ENCODE measurements at regions not wholly inside any gene's neighbourhood (a gene's known extent, or its start where the extent isn't known, plus 50 kb on each side); places are given as distances from the start of the nearest gene placed in this dataset.
"Not testable (repeated sequence)": the region's sequence is repeated elsewhere in the genome, so short reads cannot be mapped to it uniquely, and the experiment has no call there.

DNA sequence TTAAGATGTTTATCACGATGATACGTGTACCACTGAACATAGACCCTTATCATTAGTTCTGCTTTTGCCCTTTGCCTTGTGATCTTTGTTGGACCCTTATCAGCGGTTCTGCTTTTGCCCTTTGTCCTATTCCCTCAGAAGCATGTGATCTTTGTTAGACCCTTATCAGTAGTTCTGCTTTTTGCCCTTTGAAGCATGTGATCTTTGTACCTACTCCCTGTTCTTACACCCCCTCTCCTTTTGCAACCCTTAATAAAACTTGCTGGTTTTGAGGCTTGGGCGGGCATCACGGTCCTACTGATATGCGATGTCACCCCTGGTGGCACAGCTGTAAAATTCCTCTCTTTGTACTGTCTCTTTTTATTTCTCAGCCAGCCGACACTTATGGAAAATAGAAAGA is 117.0 kb downstream of the SDHAF3 start:
- peaks cover 13% of the 10 kb centered on the region for H3K9me3 ChIP-seq (ENCODE audit: control insufficient read depth, low read length)
- not testable (repeated sequence) for H3K4me3 ChIP-seq (ENCODE audit: extremely low read depth, insufficient read depth, low read length, poor library complexity, severe bottlenecking); H3K27ac ChIP-seq (ENCODE audit: low read depth, low read length, severe bottlenecking); H3K4me1 ChIP-seq (ENCODE audit: control insufficient read depth, insufficient read depth, low read length, poor library complexity, severe bottlenecking); H3K36me3 ChIP-seq (ENCODE audit: control insufficient read depth, insufficient read depth, low read length)
- WGBS, 2 experiments (ENCODE audit: insufficient coverage in 2 of 2) = 94 to 100% methylated on average over 2 to 4 of the region's 7 CpGs

DNA sequence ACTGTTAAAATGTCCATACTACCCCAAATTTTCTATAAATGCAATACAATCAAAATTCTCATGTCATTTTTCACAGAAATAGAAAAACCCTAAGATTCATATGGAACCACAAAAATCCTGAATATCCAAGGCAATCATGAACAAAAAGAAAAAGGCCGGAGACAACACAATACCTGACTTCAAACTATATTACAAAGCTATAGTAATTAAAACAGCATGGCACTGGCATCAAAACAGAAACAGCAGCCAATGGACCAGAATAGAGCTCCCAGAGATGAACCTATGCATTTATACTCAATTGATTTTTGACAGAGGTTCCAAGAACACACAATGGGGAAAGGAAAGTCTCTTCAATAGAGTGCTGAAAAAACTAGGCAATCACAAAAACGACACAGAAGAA is 128.8 kb downstream of the SDHAF3 start:
- H3K4me3 ChIP-seq (ENCODE audit: extremely low read depth, insufficient read depth, low read length, poor library complexity, severe bottlenecking) = no peak overlapping the region
- H3K4me1 ChIP-seq (ENCODE audit: control insufficient read depth, insufficient read depth, low read length, poor library complexity, severe bottlenecking) = no peaks in the 10 kb centered on the region
- no peak overlapping the region for H3K27ac ChIP-seq (ENCODE audit: low read depth, low read length, severe bottlenecking)
- WGBS, 2 experiments (ENCODE audit: insufficient coverage in 2 of 2) = no CpG with 5 or more reads among the region's 2 CpGs
- H3K9me3 ChIP-seq (ENCODE audit: control insufficient read depth, low read length) = peaks cover 7% of the 10 kb centered on the region
- no peaks in the 10 kb centered on the region for H3K36me3 ChIP-seq (ENCODE audit: control insufficient read depth, insufficient read depth, low read length)

DNA sequence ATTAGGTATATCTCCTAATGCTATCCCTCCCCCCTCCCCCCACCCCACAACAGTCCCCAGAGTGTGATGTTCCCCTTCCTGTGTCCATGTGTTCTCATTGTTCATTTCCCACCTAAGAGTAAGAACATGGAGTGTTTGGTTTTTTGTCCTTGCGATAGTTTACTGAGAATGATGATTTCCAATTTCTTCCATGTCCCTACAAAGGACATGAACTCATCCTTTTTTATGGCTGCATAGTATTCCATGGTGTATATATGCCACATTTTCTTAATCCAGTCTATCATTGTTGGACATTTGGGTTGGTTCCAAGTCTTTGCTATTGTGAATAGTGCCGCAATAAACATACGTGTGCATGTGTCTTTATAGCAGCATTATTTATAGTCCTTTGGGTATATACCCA is 140.7 kb downstream of the SDHAF3 start:
- not testable (repeated sequence) for H3K36me3 ChIP-seq (ENCODE audit: control insufficient read depth, insufficient read depth, low read length); H3K9me3 ChIP-seq (ENCODE audit: control insufficient read depth, low read length); H3K4me3 ChIP-seq (ENCODE audit: extremely low read depth, insufficient read depth, low read length, poor library complexity, severe bottlenecking); H3K4me1 ChIP-seq (ENCODE audit: control insufficient read depth, insufficient read depth, low read length, poor library complexity, severe bottlenecking); H3K27ac ChIP-seq (ENCODE audit: low read depth, low read length, severe bottlenecking)
- WGBS, 2 experiments (ENCODE audit: insufficient coverage in 2 of 2) = no CpG with 5 or more reads among the region's 3 CpGs

DNA sequence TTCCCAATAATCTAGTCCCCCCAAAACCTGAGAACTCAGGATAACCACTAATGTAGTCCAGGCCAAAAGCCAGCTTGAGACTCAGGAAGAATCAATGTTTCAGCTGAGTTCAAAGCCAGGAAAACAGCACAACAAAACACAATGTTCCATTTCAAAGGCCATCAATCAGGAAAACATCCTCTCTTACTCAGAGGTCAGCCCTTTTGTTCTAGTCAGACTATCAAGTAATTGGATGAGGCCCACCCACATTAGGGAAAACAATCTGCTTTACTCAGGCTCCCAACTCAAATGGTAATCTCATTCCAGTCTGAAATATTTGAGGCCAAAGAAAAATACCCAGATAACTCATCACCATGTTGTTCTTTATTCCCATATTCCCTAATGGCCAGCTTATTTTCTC is 152.2 kb downstream of the SDHAF3 start:
- no peak overlapping the region for H3K4me3 ChIP-seq (ENCODE audit: extremely low read depth, insufficient read depth, low read length, poor library complexity, severe bottlenecking)
- no peaks in the 10 kb centered on the region for H3K9me3 ChIP-seq (ENCODE audit: control insufficient read depth, low read length)
- H3K36me3 ChIP-seq (ENCODE audit: control insufficient read depth, insufficient read depth, low read length) = no peaks in the 10 kb centered on the region
- no peaks in the 10 kb centered on the region for H3K4me1 ChIP-seq (ENCODE audit: control insufficient read depth, insufficient read depth, low read length, poor library complexity, severe bottlenecking)
- no peak overlapping the region for H3K27ac ChIP-seq (ENCODE audit: low read depth, low read length, severe bottlenecking)

DNA sequence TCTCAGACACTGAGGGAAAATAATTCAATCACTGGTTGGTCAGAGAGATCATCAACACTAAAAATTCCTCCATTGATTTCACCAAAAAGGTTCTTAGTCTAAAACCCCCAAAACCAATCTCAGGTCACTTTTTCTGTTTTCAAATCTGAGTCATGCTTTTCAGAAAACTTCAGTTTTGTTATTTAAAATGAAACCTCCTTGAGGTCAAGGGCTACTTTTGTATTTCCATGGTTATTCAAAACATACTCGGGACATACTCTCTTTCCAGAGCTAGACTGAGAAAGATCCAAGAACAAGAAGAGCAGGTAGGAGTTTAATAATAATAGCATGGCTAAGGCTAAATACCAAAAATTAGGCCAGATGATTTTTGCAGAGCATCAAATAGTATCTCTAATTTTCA is 152.8 kb downstream of the SDHAF3 start:
- no peaks in the 10 kb centered on the region for H3K4me1 ChIP-seq (ENCODE audit: control insufficient read depth, insufficient read depth, low read length, poor library complexity, severe bottlenecking)
- no peaks in the 10 kb centered on the region for H3K9me3 ChIP-seq (ENCODE audit: control insufficient read depth, low read length)
- no peak overlapping the region for H3K27ac ChIP-seq (ENCODE audit: low read depth, low read length, severe bottlenecking)
- H3K4me3 ChIP-seq (ENCODE audit: extremely low read depth, insufficient read depth, low read length, poor library complexity, severe bottlenecking) = no peak overlapping the region
- WGBS, 2 experiments (ENCODE audit: insufficient coverage in 2 of 2) = no CpG with 5 or more reads among the region's 1 CpG
- no peaks in the 10 kb centered on the region for H3K36me3 ChIP-seq (ENCODE audit: control insufficient read depth, insufficient read depth, low read length)

DNA sequence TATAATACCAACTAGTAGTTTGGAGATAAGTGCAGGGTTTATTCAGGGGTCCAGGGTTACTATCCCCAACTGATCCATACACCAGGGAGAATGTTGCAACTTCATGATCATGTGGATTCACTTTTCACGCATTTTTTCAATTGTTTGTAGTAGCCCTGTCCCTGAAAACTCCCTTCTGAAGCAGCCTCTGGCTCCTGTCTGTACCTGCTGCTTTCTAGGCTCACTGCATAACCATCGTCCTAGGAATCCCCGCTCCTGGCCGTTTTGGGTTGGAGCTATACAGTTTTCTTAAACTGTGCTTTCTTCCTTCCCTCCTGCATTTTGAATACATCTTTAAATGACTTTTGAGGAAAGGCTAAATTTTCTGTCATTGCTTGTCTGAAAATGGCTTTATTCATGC is 154.1 kb downstream of the SDHAF3 start:
- Histone ChIP-seq H3K4me1 (ENCODE audit: control insufficient read depth, insufficient read depth, low read length, poor library complexity, severe bottlenecking) (no peaks in the 10 kb centered on the region), H3K4me3 (ENCODE audit: extremely low read depth, insufficient read depth, low read length, poor library complexity, severe bottlenecking) (no peak overlapping the region), H3K27ac (ENCODE audit: low read depth, low read length, severe bottlenecking) (no peak overlapping the region), H3K9me3 (ENCODE audit: control insufficient read depth, low read length) (no peaks in the 10 kb centered on the region), H3K36me3 (ENCODE audit: control insufficient read depth, insufficient read depth, low read length) (no peaks in the 10 kb centered on the region)
- WGBS, 2 experiments (ENCODE audit: insufficient coverage in 2 of 2) = 76 to 83% methylated on average over 1 to 4 of the region's 4 CpGs

DNA sequence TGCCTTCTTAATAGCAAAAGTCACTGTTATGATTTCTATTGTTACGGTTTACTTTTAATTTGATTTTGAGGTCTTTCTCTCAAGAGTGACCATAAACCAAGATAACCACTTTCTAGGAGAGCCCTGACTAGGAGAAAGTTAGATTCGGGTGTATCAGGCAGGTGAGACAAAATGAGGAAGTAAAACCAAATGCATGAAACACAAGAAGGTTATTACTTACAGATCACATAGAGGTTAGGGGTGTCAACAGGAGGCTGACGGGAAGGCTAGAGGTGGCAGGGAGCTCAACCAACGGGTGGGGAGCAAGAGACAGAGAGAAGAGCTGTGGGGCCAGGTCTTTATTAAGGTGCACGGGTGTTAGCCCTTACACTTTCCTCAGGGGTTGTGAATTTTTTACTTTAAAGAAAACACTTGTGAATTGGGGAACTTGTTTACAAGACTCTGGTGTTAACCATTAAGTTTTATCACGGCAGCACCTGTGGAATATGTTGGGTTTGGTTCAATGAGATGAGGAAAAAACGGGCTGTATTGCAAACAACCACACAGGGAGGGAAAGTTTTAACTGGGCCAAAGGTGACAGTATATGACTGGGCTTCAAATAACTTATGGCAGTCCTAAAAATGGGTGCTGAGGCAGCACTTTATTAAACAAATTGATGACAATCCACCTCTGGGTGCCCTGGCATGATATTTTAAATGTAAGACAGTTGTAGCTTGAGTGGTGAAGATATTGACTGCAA is 154.9 kb downstream of the SDHAF3 start:
- H3K36me3 ChIP-seq (ENCODE audit: control insufficient read depth, insufficient read depth, low read length) = no peaks in the 10 kb centered on the region
- no peaks in the 10 kb centered on the region for H3K4me1 ChIP-seq (ENCODE audit: control insufficient read depth, insufficient read depth, low read length, poor library complexity, severe bottlenecking)
- H3K27ac ChIP-seq (ENCODE audit: low read depth, low read length, severe bottlenecking) = no peak overlapping the region
- no peak overlapping the region for H3K4me3 ChIP-seq (ENCODE audit: extremely low read depth, insufficient read depth, low read length, poor library complexity, severe bottlenecking)
- 87 to 88% methylated on average over 4 to 5 of the region's 7 CpGs for WGBS, 2 experiments (ENCODE audit: insufficient coverage in 2 of 2)
- H3K9me3 ChIP-seq (ENCODE audit: control insufficient read depth, low read length) = no peaks in the 10 kb centered on the region

DNA sequence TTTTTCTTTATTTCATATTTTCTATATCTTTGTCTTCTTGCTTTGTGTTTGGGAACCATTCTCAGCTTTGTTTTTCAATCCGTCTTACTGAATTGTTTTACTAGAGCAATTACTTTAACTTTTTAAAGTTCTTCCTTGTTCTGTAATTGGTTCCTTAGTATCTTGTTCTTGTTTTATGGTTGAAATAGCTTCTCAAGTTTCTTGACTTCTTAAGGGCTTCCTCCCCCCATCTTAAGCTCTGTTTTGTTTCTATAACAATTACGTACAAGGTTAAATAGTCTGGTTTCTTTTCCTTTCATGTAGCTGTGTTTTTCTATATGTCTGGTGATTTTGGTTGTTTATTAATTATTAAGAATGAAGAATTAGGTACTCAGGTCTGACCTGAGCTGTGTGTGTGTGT is 158.0 kb downstream of the SDHAF3 start:
- Histone ChIP-seq H3K4me1 (ENCODE audit: control insufficient read depth, insufficient read depth, low read length, poor library complexity, severe bottlenecking) (no peaks in the 10 kb centered on the region), H3K4me3 (ENCODE audit: extremely low read depth, insufficient read depth, low read length, poor library complexity, severe bottlenecking) (no peak overlapping the region), H3K27ac (ENCODE audit: low read depth, low read length, severe bottlenecking) (no peak overlapping the region), H3K36me3 (ENCODE audit: control insufficient read depth, insufficient read depth, low read length) (no peaks in the 10 kb centered on the region), H3K9me3 (ENCODE audit: control insufficient read depth, low read length) (no peaks in the 10 kb centered on the region)
- no CpG with 5 or more reads among the region's 2 CpGs for WGBS, 2 experiments (ENCODE audit: insufficient coverage in 2 of 2)

DNA sequence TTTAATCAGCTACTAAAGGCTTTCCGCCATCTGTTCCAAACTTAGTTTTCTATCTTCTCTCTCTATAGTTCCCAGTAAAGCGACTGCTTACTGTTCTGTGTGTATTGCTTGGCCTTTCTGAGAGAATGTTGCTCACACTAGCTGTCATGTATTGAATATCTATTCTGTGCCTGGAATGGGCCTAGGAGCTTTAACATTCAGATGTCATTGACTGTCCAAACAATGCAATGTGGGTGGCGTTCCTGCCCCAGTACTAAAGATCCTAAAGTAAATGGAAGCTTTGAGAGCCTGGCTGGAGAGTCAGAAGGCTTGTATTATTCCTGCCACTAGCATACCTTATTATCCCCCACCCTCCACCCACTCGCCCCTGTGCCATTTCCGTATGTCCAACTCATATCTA is 163.5 kb downstream of the SDHAF3 start:
- 87% methylated on average over 3 of the region's 5 CpGs; no CpG with 5 or more reads in 1 of the 2 experiments for WGBS, 2 experiments (ENCODE audit: insufficient coverage in 2 of 2)
- Histone ChIP-seq H3K36me3 (ENCODE audit: control insufficient read depth, insufficient read depth, low read length) (no peaks in the 10 kb centered on the region), H3K27ac (ENCODE audit: low read depth, low read length, severe bottlenecking) (no peak overlapping the region), H3K4me1 (ENCODE audit: control insufficient read depth, insufficient read depth, low read length, poor library complexity, severe bottlenecking) (no peaks in the 10 kb centered on the region), H3K4me3 (ENCODE audit: extremely low read depth, insufficient read depth, low read length, poor library complexity, severe bottlenecking) (no peak overlapping the region), H3K9me3 (ENCODE audit: control insufficient read depth, low read length) (no peaks in the 10 kb centered on the region)

DNA sequence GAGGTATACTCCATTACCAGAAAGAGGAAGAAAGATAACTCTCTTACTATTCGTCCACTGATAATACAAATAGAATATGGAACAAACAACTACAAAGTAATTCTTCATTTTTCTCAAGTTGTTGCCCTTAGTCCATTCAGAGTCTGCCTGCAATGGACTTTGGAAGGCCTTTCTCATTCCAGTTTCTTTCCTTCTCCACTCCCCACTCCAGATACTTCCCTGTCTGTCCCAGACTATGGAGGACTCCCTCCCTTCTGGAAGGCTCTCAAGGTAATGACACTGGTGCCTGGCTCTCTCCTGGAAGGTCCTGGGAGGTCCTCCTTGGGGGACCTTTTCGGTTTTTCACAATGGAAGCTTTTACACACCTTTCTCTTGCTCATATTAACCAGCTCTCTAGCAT is 167.8 kb downstream of the SDHAF3 start:
- Histone ChIP-seq H3K4me1 (ENCODE audit: control insufficient read depth, insufficient read depth, low read length, poor library complexity, severe bottlenecking) (no peaks in the 10 kb centered on the region), H3K4me3 (ENCODE audit: extremely low read depth, insufficient read depth, low read length, poor library complexity, severe bottlenecking) (no peak overlapping the region), H3K36me3 (ENCODE audit: control insufficient read depth, insufficient read depth, low read length) (no peaks in the 10 kb centered on the region), H3K27ac (ENCODE audit: low read depth, low read length, severe bottlenecking) (no peak overlapping the region), H3K9me3 (ENCODE audit: control insufficient read depth, low read length) (no peaks in the 10 kb centered on the region)
- 80% methylated on average over 1 of the region's 2 CpGs; no CpG with 5 or more reads in 1 of the 2 experiments for WGBS, 2 experiments (ENCODE audit: insufficient coverage in 2 of 2)

DNA sequence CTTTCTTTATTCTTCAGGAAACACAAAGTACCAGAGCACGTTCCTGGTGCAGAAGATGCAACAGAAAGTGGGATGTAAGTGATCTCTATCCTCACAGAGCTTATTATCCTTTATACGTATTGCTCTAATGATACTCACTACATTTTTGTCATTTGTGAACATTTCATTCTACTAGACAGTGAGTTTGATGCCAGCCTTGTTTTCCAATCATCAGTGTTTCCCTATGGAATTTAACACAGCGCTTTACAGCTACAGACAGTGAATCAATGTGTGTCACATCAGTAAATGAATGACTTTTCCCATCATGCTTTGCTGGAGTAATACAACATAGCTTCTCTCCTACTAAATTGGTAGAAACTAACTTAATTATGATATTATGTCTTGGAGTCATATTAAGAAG is 175.5 kb downstream of the SDHAF3 start:
- no peaks in the 10 kb centered on the region for H3K9me3 ChIP-seq (ENCODE audit: control insufficient read depth, low read length)
- no peak overlapping the region for H3K4me3 ChIP-seq (ENCODE audit: extremely low read depth, insufficient read depth, low read length, poor library complexity, severe bottlenecking)
- H3K4me1 ChIP-seq (ENCODE audit: control insufficient read depth, insufficient read depth, low read length, poor library complexity, severe bottlenecking) = no peaks in the 10 kb centered on the region
- 60% methylated on average over 1 of the region's 3 CpGs; no CpG with 5 or more reads in 1 of the 2 experiments for WGBS, 2 experiments (ENCODE audit: insufficient coverage in 2 of 2)
- H3K27ac ChIP-seq (ENCODE audit: low read depth, low read length, severe bottlenecking) = no peak overlapping the region
- H3K36me3 ChIP-seq (ENCODE audit: control insufficient read depth, insufficient read depth, low read length) = no peaks in the 10 kb centered on the region
